A549 (cell line): ENCODE measurements at regions not wholly inside any gene's neighbourhood (a gene's known extent, or its start where the extent isn't known, plus 50 kb on each side); places are given as distances from the start of the nearest gene placed in this dataset.
A peak's percentile ranks its signal among the peaks of the same experiment; 100 is the strongest.
"Not testable (repeated sequence)": the region's sequence is repeated elsewhere in the genome, so short reads cannot be mapped to it uniquely, and the experiment has no call there.

Source experiments
- ATAC-seq, 2 experiments: fragments of 200-7000 bp in 1 of 2; fragments of >200 bp in 1 of 2; cut with Nextera tagmentation in 1 of 2; cut with Tn5 transposase in 1 of 2; 3 replicates each; pipeline versions ENCODE4 v1.8.0 to v1.9.1; 2018 to 2020; ENCODE audit warnings: mild to moderate bottlenecking in 1 of 2, moderate library complexity in 1 of 2
- CTCF ChIA-PET: fragments of 300-600 bp; sonication (Branson Sonifier 250); formaldehyde crosslinking; extraction: SDS; loops from one replicate; lab custom pipeline; 2021; ENCODE audit warnings: antibody characterized with exemption, inconsistent platforms; lab: Yijun Ruan, JAX
- POLR2A ChIA-PET: fragments of 350-600 bp; formaldehyde crosslinking; extraction: SDS; loops from one replicate; lab custom pipeline; 2021; ENCODE audit warnings: antibody characterized with exemption, inconsistent platforms; lab: Yijun Ruan, JAX
- DNase-seq, 2 experiments: peaks; one replicate each; pipeline versions ENCODE4 v3.0.0 to v3.0.0-alpha.2; 2011 to 2016; ENCODE audit warnings: low read depth in 1 of 2, low spot score in 1 of 2
- FAIRE-seq: peaks from 2 replicates; lab custom pipeline; 2011; peaks lifted over from hg19 to GRCh38; lab: Jason Lieb, UNC
- H3K27ac ChIP-seq, 2 experiments: fragments of >200 bp; sonication (Bioruptor Twin); formaldehyde crosslinking; 3 replicates each; pipeline ENCODE4 v1.5.1; 2016 to 2017
- H3K4me1 ChIP-seq: fragments of >200 bp; sonication (Bioruptor Twin); formaldehyde crosslinking; 3 replicates; pipeline ENCODE4 v1.6.1; 2016
- H3K4me2 ChIP-seq: fragments of >200 bp; sonication (Bioruptor Twin); formaldehyde crosslinking; 3 replicates; pipeline ENCODE4 v1.6.1; 2016
- H3K4me3 ChIP-seq: fragments of >200 bp; sonication (Bioruptor Twin); formaldehyde crosslinking; 3 replicates; pipeline ENCODE4 v1.5.1; 2016
- H3K9me3 ChIP-seq: fragments of >200 bp; sonication (Bioruptor Twin); formaldehyde crosslinking; 3 replicates; pipeline ENCODE4 v1.6.1; 2016
- EHMT2 ChIP-seq: fragments of 200-600 bp; sonication (generic); IDR thresholded peaks from 2 replicates; pipeline ENCODE4 v1.6.1; 2016; ENCODE audit warnings: antibody characterized with exemption, low read depth, mild to moderate bottlenecking, moderate library complexity
- ESRRA ChIP-seq: fragments of 150-350 bp; IDR thresholded peaks from 2 replicates; pipeline ENCODE4 v1.6.1; 2014; ENCODE audit warnings: mild to moderate bottlenecking, low read length, borderline replicate concordance
- FOSB ChIP-seq: fragments of 250-450 bp; sonication (Bioruptor Pico); IDR thresholded peaks from 2 replicates; pipeline ENCODE4 v1.5.0; 2020; ENCODE audit warnings: mild to moderate bottlenecking, moderate library complexity
- HDAC2 ChIP-seq: fragments of 200-600 bp; sonication (generic); IDR thresholded peaks from 2 replicates; pipeline ENCODE4 v1.6.1; 2016
- HEYL ChIP-seq: fragments of 250-450 bp; sonication (Bioruptor Pico); IDR thresholded peaks from 2 replicates; pipeline ENCODE4 v1.8.0; 2021; ENCODE audit warnings: mild to moderate bottlenecking, moderate library complexity
- KDM1A ChIP-seq: fragments of 200-600 bp; sonication (generic); IDR thresholded peaks from 2 replicates; pipeline ENCODE4 v1.6.1; 2016; ENCODE audit warnings: low read depth, mild to moderate bottlenecking
- KDM5A ChIP-seq: fragments of 200-600 bp; sonication (generic); IDR thresholded peaks from 2 replicates; pipeline ENCODE4 v1.6.1; 2016; ENCODE audit warnings: antibody characterized with exemption, mild to moderate bottlenecking
- MAFK ChIP-seq: fragments of 450-650 bp; IDR thresholded peaks from 2 replicates; pipeline ENCODE4 v1.6.1; 2014; ENCODE audit not compliant: partially characterized antibody
- MYC ChIP-seq: IDR thresholded peaks from 2 replicates; pipeline ENCODE4 v1.6.1; 2012; ENCODE audit warnings: mild to moderate bottlenecking, inconsistent platforms, low read length, improper control_type of control experiment, borderline replicate concordance
- NFE2L2 ChIP-seq: fragments of 150-350 bp; conservative IDR thresholded peaks from 2 replicates; pipeline ENCODE4 v1.6.1; 2014; ENCODE audit warnings: low read length
- PHF8 ChIP-seq: fragments of 200-600 bp; sonication (generic); IDR thresholded peaks from 2 replicates; pipeline ENCODE4 v1.6.1; 2016; ENCODE audit warnings: low read depth, mild to moderate bottlenecking, antibody characterized with exemption, moderate library complexity, borderline replicate concordance
- RARB ChIP-seq: fragments of 250-450 bp; sonication (Bioruptor Pico); IDR thresholded peaks from 2 replicates; pipeline ENCODE4 v1.8.0; 2021; ENCODE audit warnings: mild to moderate bottlenecking, moderate library complexity
- RCOR1 ChIP-seq: fragments of 150-350 bp; IDR thresholded peaks from 2 replicates; pipeline ENCODE4 v1.6.1; 2014; ENCODE audit warnings: antibody characterized with exemption, low read length, low read depth
- RFX5 ChIP-seq: fragments of 450-650 bp; IDR thresholded peaks from 2 replicates; pipeline ENCODE4 v1.7.1; 2014; ENCODE audit warnings: antibody characterized with exemption, mild to moderate bottlenecking, moderate library complexity
- SMC3 ChIP-seq: fragments of >200 bp; sonication (Bioruptor Twin); formaldehyde crosslinking; IDR thresholded peaks from 3 replicates; pipeline ENCODE4 v1.6.1; 2018; ENCODE audit warnings: inconsistent platforms
- TFCP2L1 ChIP-seq: fragments of 250-450 bp; sonication (Bioruptor Pico); IDR thresholded peaks from 2 replicates; pipeline ENCODE4 v1.5.0; 2021; ENCODE audit warnings: mild to moderate bottlenecking
- ZFP36 ChIP-seq: fragments of 450-650 bp; IDR thresholded peaks from 2 replicates; pipeline ENCODE4 v1.6.1; 2014; ENCODE audit warnings: borderline replicate concordance; ENCODE audit not compliant: partially characterized antibody
- ZSCAN20 ChIP-seq: fragments of 250-450 bp; sonication (Bioruptor Pico); IDR thresholded peaks from 2 replicates; pipeline ENCODE4 v1.8.0; 2022; ENCODE audit warnings: mild to moderate bottlenecking, moderate library complexity
- WGBS: methylation state at CpG from one replicate; pipeline ENCODE4 v1.1.6; 2017; ENCODE audit errors: missing lambda C conversion rate; 5-methylcytosine and 5-hydroxymethylcytosine counted together
- TF ChIP-seq, protein P1 (sequence below): fragments of >200 bp; sonication (Bioruptor Twin); formaldehyde crosslinking; IDR thresholded peaks from 2 replicates; pipeline ENCODE4 v1.6.1; 2016
- TF ChIP-seq, protein P2 (sequence below): fragments of 200-600 bp; sonication (generic); IDR thresholded peaks from 2 replicates; pipeline ENCODE4 v1.6.1; 2016; ENCODE audit warnings: antibody characterized with exemption, mild to moderate bottlenecking, moderate library complexity
- TF ChIP-seq, protein P3 (sequence below): IDR thresholded peaks from 2 replicates; pipeline ENCODE4 v1.6.1; 2012; ENCODE audit warnings: low read depth, borderline replicate concordance
- TF ChIP-seq, protein P4 (sequence below): fragments of 450-650 bp; IDR thresholded peaks from 2 replicates; pipeline ENCODE4 v1.6.1; 2014; ENCODE audit warnings: antibody characterized with exemption
- TF ChIP-seq, protein P5 (sequence below): fragments of 250-450 bp; sonication (Bioruptor Pico); IDR thresholded peaks from 2 replicates; pipeline ENCODE4 v1.5.0; 2020; ENCODE audit warnings: low read depth, mild to moderate bottlenecking, moderate library complexity

DNA sequence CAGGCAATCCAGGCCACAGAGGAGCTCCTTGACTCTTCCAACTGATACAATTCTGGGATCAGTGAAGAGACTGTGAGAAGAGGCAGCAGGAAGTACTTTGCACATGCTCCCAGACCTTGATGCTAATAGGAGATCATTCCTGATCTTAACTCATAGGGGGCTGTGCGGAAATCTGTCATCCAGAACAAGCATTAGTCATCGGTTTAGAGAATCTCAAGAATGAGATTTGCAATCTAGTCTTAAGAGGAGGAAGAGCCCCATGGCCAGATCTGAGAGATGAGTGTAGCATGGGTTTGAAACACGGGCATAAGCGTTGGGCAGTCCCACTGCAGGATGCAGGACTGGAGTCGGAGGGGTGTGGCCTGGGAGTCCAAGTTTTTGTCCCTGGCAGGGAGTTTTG lies 1081.1 kb downstream of the NAALADL2 start:
- no peak overlapping the region for H3K4me3 ChIP-seq
- no peaks in the 10 kb centered on the region for H3K4me1 ChIP-seq
- CTCF ChIA-PET, result no interaction called here
- ATAC-seq, result no peak
- DNase-seq, result no peak
- WGBS, result 33% methylated on average over 4 of the region's 5 CpGs
- POLR2A ChIA-PET, result no interaction called here
- H3K9me3 ChIP-seq, result no peaks in the 10 kb centered on the region
- no peak for FAIRE-seq
- H3K27ac ChIP-seq, result no peak overlapping the region
- no peak for TF ChIP-seq RFX5
- TF ChIP-seq MYC, result no peak
- TF ChIP-seq, protein P1, sequence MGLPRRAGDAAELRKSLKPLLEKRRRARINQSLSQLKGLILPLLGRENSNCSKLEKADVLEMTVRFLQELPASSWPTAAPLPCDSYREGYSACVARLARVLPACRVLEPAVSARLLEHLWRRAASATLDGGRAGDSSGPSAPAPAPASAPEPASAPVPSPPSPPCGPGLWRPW, result no peak
- no peak for TF ChIP-seq HDAC2
- TF ChIP-seq KDM1A, result no peak
- no peak for TF ChIP-seq NFE2L2
- no peak for TF ChIP-seq FOSB (CRISPR knock-in tag)
- TF ChIP-seq TFCP2L1 (CRISPR knock-in tag), result no peak
- TF ChIP-seq PHF8, result no peak
- no peak for TF ChIP-seq ESRRA
- TF ChIP-seq ZSCAN20 (CRISPR knock-in tag), result no peak
- TF ChIP-seq, protein P2, sequence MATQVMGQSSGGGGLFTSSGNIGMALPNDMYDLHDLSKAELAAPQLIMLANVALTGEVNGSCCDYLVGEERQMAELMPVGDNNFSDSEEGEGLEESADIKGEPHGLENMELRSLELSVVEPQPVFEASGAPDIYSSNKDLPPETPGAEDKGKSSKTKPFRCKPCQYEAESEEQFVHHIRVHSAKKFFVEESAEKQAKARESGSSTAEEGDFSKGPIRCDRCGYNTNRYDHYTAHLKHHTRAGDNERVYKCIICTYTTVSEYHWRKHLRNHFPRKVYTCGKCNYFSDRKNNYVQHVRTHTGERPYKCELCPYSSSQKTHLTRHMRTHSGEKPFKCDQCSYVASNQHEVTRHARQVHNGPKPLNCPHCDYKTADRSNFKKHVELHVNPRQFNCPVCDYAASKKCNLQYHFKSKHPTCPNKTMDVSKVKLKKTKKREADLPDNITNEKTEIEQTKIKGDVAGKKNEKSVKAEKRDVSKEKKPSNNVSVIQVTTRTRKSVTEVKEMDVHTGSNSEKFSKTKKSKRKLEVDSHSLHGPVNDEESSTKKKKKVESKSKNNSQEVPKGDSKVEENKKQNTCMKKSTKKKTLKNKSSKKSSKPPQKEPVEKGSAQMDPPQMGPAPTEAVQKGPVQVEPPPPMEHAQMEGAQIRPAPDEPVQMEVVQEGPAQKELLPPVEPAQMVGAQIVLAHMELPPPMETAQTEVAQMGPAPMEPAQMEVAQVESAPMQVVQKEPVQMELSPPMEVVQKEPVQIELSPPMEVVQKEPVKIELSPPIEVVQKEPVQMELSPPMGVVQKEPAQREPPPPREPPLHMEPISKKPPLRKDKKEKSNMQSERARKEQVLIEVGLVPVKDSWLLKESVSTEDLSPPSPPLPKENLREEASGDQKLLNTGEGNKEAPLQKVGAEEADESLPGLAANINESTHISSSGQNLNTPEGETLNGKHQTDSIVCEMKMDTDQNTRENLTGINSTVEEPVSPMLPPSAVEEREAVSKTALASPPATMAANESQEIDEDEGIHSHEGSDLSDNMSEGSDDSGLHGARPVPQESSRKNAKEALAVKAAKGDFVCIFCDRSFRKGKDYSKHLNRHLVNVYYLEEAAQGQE, result no peak
- TF ChIP-seq EHMT2, result no peak
- no peak for TF ChIP-seq RARB (CRISPR knock-in tag)
- no peak for TF ChIP-seq HEYL (CRISPR knock-in tag)
- TF ChIP-seq, protein P3, sequence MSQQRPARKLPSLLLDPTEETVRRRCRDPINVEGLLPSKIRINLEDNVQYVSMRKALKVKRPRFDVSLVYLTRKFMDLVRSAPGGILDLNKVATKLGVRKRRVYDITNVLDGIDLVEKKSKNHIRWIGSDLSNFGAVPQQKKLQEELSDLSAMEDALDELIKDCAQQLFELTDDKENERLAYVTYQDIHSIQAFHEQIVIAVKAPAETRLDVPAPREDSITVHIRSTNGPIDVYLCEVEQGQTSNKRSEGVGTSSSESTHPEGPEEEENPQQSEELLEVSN, result no peak
- no peak for TF ChIP-seq RCOR1
- TF ChIP-seq SMC3, result no peak
- TF ChIP-seq, protein P4, sequence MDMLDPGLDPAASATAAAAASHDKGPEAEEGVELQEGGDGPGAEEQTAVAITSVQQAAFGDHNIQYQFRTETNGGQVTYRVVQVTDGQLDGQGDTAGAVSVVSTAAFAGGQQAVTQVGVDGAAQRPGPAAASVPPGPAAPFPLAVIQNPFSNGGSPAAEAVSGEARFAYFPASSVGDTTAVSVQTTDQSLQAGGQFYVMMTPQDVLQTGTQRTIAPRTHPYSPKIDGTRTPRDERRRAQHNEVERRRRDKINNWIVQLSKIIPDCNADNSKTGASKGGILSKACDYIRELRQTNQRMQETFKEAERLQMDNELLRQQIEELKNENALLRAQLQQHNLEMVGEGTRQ, result no peak
- H3K4me2 ChIP-seq, result no peak overlapping the region

DNA sequence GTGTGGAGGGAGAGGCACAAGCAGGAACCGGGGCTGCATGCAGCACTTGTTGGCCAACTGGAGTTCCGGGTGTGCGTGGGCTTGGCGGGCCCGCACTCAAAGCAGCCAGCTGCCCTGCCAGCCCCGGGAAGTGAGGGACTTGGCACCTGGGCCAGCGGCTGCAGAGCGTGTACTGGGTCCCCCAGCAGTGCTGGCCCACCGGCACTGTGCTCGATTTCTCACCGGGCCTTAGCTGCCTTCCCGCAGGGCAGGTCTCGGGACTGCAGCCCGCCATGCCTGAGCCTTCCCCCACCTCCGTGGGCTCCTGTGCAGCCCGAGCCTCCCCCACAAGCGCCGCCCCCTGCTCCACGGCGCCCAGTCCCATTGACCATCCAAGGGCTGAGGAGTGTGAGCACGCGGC lies 1078.2 kb downstream of the NAALADL2 start:
- H3K4me1 ChIP-seq, FAIRE-seq, H3K9me3 ChIP-seq, ATAC-seq, H3K27ac ChIP-seq, H3K4me2 ChIP-seq, POLR2A ChIA-PET, DNase-seq, CTCF ChIA-PET, H3K4me3 ChIP-seq: not testable (repeated sequence)
- 73% methylated on average over 3 of the region's 22 CpGs for WGBS

DNA sequence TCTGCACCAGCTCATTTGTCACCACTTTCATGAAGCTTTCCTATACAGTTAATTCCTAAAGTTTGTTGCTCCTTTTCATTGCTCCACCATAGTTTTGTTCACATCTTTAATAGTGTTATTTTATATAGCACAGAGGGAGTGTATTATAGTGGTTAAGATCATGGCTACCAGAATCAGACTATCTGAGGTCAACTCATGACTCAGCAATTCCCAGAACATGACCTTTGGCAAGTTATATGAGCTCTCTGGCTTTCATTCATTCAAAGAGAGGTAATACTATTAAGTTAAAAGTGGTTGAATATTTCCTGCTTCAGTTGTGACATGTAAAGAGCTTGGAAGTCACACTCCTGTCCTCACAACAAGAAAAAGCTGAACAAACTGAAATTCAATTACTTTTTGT lies 1073.5 kb downstream of the NAALADL2 start:
- Histone ChIP-seq H3K4me3 (no peak overlapping the region), H3K4me1 (no peaks in the 10 kb centered on the region), H3K9me3 (no peaks in the 10 kb centered on the region), H3K4me2 (no peak overlapping the region), H3K27ac (no peak overlapping the region)
- no peak for FAIRE-seq
- ChIA-PET CTCF (interaction anchor here (1.0 kb wide), 1 partner anchor 9 kb away, joined by 4 read pairs; no protein-coding TSS in a partner anchor), POLR2A (no interaction called here)
- TF ChIP-seq ZFP36, result no peak
- TF ChIP-seq, protein P5, sequence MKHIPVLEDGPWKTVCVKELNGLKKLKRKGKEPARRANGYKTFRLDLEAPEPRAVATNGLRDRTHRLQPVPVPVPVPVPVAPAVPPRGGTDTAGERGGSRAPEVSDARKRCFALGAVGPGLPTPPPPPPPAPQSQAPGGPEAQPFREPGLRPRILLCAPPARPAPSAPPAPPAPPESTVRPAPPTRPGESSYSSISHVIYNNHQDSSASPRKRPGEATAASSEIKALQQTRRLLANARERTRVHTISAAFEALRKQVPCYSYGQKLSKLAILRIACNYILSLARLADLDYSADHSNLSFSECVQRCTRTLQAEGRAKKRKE (CRISPR knock-in tag), result no peak
- peak; percentile 76 for TF ChIP-seq MAFK
- TF ChIP-seq NFE2L2, result peak; percentile 59
- TF ChIP-seq KDM5A, result no peak
- no peak for TF ChIP-seq TFCP2L1 (CRISPR knock-in tag)
- DNase-seq, result no peak
- ATAC-seq, result no peak
